Activated naive CD4-positive, alpha-beta T cell treated with anti-CD3 and anti-CD28 coated beads, Interleukin-2, amount 10 ng/mL, durations not matched to agents 7 days and 5 days (primary cell): ENCODE measurements at regions not wholly inside any gene's neighbourhood (a gene's known extent, or its start where the extent isn't known, plus 50 kb on each side); places are given as distances from the start of the nearest gene placed in this dataset.

Experiments used
- CTCF ChIA-PET: fragments of 350-600 bp; sonication (Branson Sonifier 250); formaldehyde crosslinking; loops from one replicate; lab custom pipeline; 2021; ENCODE audit warnings: antibody characterized with exemption; lab: Charles Lee
- DNase-seq: peaks from one replicate; pipeline ENCODE4 v3.0.0-alpha.2; 2020
- H3K27ac Mint-ChIP-seq: one replicate; pipeline ENCODE4 v1.8.0; 2021; ENCODE audit warnings: mild to moderate bottlenecking, moderate library complexity, mixed read lengths
- H3K27me3 Mint-ChIP-seq: one replicate; pipeline ENCODE4 v1.8.0; 2021; ENCODE audit warnings: mild to moderate bottlenecking, mixed read lengths
- H3K36me3 Mint-ChIP-seq: one replicate; pipeline ENCODE4 v1.8.0; 2021; ENCODE audit warnings: mixed read lengths
- H3K4me1 Mint-ChIP-seq: one replicate; pipeline ENCODE4 v1.8.0; 2021; ENCODE audit warnings: mixed read lengths
- H3K4me3 Mint-ChIP-seq: one replicate; pipeline ENCODE4 v1.8.0; 2021; ENCODE audit warnings: mild to moderate bottlenecking, moderate library complexity, mixed read lengths
- H3K9me3 Mint-ChIP-seq: one replicate; pipeline ENCODE4 v1.8.0; 2021; ENCODE audit warnings: mixed read lengths

- DNase-seq = no peak
- Mint-ChIP-seq H3K27me3 (no peaks in the 10 kb centered on the region), H3K9me3 (no peaks in the 10 kb centered on the region), H3K4me1 (no peaks in the 10 kb centered on the region), H3K36me3 (no peaks in the 10 kb centered on the region), H3K4me3 (no peak overlapping the region), H3K27ac (no peak overlapping the region)
- CTCF ChIA-PET = no interaction called here
These were observed 340.0 kb downstream of the SUCLA2 start for GRCh38 chr13:47661076-47661475.

- CTCF ChIA-PET = no interaction called here
- H3K9me3 Mint-ChIP-seq = no peaks in the 10 kb centered on the region
- no peaks in the 10 kb centered on the region for H3K27me3 Mint-ChIP-seq
- no peaks in the 10 kb centered on the region for H3K4me1 Mint-ChIP-seq
- H3K36me3 Mint-ChIP-seq = no peaks in the 10 kb centered on the region
- no peak for DNase-seq
- no peak overlapping the region for H3K27ac Mint-ChIP-seq
- H3K4me3 Mint-ChIP-seq = no peak overlapping the region
These were observed 344.4 kb downstream of the SUCLA2 start for GRCh38 chr13:47656651-47657050.

- no peak for DNase-seq
- Mint-ChIP-seq H3K36me3 (no peaks in the 10 kb centered on the region), H3K4me3 (no peak overlapping the region), H3K27ac (no peak overlapping the region), H3K9me3 (no peaks in the 10 kb centered on the region), H3K4me1 (no peaks in the 10 kb centered on the region), H3K27me3 (no peaks in the 10 kb centered on the region)
- CTCF ChIA-PET = no interaction called here
These were observed 350.9 kb downstream of the SUCLA2 start for GRCh38 chr13:47650209-47650608.

- H3K27ac Mint-ChIP-seq = no peak overlapping the region
- CTCF ChIA-PET = no interaction called here
- no peaks in the 10 kb centered on the region for H3K4me1 Mint-ChIP-seq
- no peak overlapping the region for H3K4me3 Mint-ChIP-seq
- H3K9me3 Mint-ChIP-seq = no peaks in the 10 kb centered on the region
- H3K27me3 Mint-ChIP-seq = no peaks in the 10 kb centered on the region
- no peaks in the 10 kb centered on the region for H3K36me3 Mint-ChIP-seq
- DNase-seq = no peak
These were observed 354.1 kb downstream of the SUCLA2 start for GRCh38 chr13:47647001-47647400.

GRCh38 chr13:47646298-47646697 is 354.8 kb downstream of the SUCLA2 start:
- DNase-seq = no peak
- CTCF ChIA-PET = interaction anchor here (0.5 kb wide), 1 partner anchor 480 kb away, joined by 3 read pairs; no protein-coding TSS in a partner anchor
- H3K27ac Mint-ChIP-seq = no peak overlapping the region
- no peaks in the 10 kb centered on the region for H3K9me3 Mint-ChIP-seq
- no peaks in the 10 kb centered on the region for H3K27me3 Mint-ChIP-seq
- H3K4me3 Mint-ChIP-seq = no peak overlapping the region
- no peaks in the 10 kb centered on the region for H3K4me1 Mint-ChIP-seq
- H3K36me3 Mint-ChIP-seq = no peaks in the 10 kb centered on the region

GRCh38 chr13:47639738-47640447 is 361.2 kb downstream of the SUCLA2 start:
- DNase-seq = no peak
- Mint-ChIP-seq H3K9me3 (peaks cover 3% of the 10 kb centered on the region), H3K27me3 (no peaks in the 10 kb centered on the region), H3K27ac (no peak overlapping the region), H3K4me1 (no peaks in the 10 kb centered on the region), H3K4me3 (no peak overlapping the region), H3K36me3 (no peaks in the 10 kb centered on the region)
- CTCF ChIA-PET = no interaction called here

GRCh38 chr13:47638627-47639026 is 362.4 kb downstream of the SUCLA2 start:
- no peaks in the 10 kb centered on the region for H3K4me1 Mint-ChIP-seq
- H3K27me3 Mint-ChIP-seq = no peaks in the 10 kb centered on the region
- H3K9me3 Mint-ChIP-seq = peaks cover 3% of the 10 kb centered on the region

GRCh38 chr13:47632311-47632710 is 368.8 kb downstream of the SUCLA2 start:
- H3K9me3 Mint-ChIP-seq = peaks cover 5% of the 10 kb centered on the region
- no peak overlapping the region for H3K27ac Mint-ChIP-seq
- H3K27me3 Mint-ChIP-seq = no peaks in the 10 kb centered on the region
- no peaks in the 10 kb centered on the region for H3K4me1 Mint-ChIP-seq
- no peaks in the 10 kb centered on the region for H3K36me3 Mint-ChIP-seq
- no peak for DNase-seq
- no peak overlapping the region for H3K4me3 Mint-ChIP-seq
- CTCF ChIA-PET = no interaction called here

More at GRCh38 chr13:47638627-47639026, 362.4 kb downstream of the SUCLA2 start:
- Mint-ChIP-seq H3K36me3 (no peaks in the 10 kb centered on the region), H3K27ac (no peak overlapping the region), H3K4me3 (no peak overlapping the region)
- no peak for DNase-seq
- CTCF ChIA-PET = no interaction called here

- Mint-ChIP-seq H3K9me3 (peaks cover 2% of the 10 kb centered on the region), H3K4me1 (no peaks in the 10 kb centered on the region), H3K27ac (no peak overlapping the region), H3K27me3 (no peaks in the 10 kb centered on the region), H3K4me3 (no peak overlapping the region), H3K36me3 (no peaks in the 10 kb centered on the region)
- CTCF ChIA-PET = no interaction called here
- no peak for DNase-seq
These were observed 372.4 kb downstream of the SUCLA2 start for GRCh38 chr13:47628666-47629065.

- Mint-ChIP-seq H3K27ac (no peak overlapping the region), H3K36me3 (no peaks in the 10 kb centered on the region), H3K4me1 (no peaks in the 10 kb centered on the region), H3K27me3 (no peaks in the 10 kb centered on the region), H3K4me3 (no peak overlapping the region), H3K9me3 (no peaks in the 10 kb centered on the region)
- CTCF ChIA-PET = no interaction called here
- DNase-seq = no peak
These were observed 377.2 kb downstream of the SUCLA2 start for GRCh38 chr13:47623862-47624261.

GRCh38 chr13:47621931-47622330 is 379.1 kb downstream of the SUCLA2 start:
- Mint-ChIP-seq H3K9me3 (no peaks in the 10 kb centered on the region), H3K27me3 (no peaks in the 10 kb centered on the region), H3K4me3 (no peak overlapping the region), H3K27ac (no peak overlapping the region), H3K4me1 (no peaks in the 10 kb centered on the region), H3K36me3 (no peaks in the 10 kb centered on the region)
- CTCF ChIA-PET = no interaction called here
- no peak for DNase-seq

- no peaks in the 10 kb centered on the region for H3K36me3 Mint-ChIP-seq
- no peaks in the 10 kb centered on the region for H3K27me3 Mint-ChIP-seq
- CTCF ChIA-PET = no interaction called here
- H3K4me3 Mint-ChIP-seq = no peak overlapping the region
- no peak for DNase-seq
- H3K27ac Mint-ChIP-seq = no peak overlapping the region
- no peaks in the 10 kb centered on the region for H3K4me1 Mint-ChIP-seq
- no peaks in the 10 kb centered on the region for H3K9me3 Mint-ChIP-seq
These were observed 389.3 kb downstream of the SUCLA2 start for GRCh38 chr13:47611664-47612288.

- CTCF ChIA-PET = no interaction called here
- H3K4me1 Mint-ChIP-seq = no peaks in the 10 kb centered on the region
- H3K9me3 Mint-ChIP-seq = no peaks in the 10 kb centered on the region
- no peaks in the 10 kb centered on the region for H3K36me3 Mint-ChIP-seq
- H3K27me3 Mint-ChIP-seq = no peaks in the 10 kb centered on the region
- H3K27ac Mint-ChIP-seq = no peak overlapping the region
- no peak for DNase-seq
- H3K4me3 Mint-ChIP-seq = no peak overlapping the region
These were observed 390.4 kb downstream of the SUCLA2 start for GRCh38 chr13:47610687-47611086.

GRCh38 chr13:47603365-47603764 is 397.7 kb downstream of the SUCLA2 start:
- no peak overlapping the region for H3K27ac Mint-ChIP-seq
- no peaks in the 10 kb centered on the region for H3K4me1 Mint-ChIP-seq
- no peak overlapping the region for H3K4me3 Mint-ChIP-seq
- no peak for DNase-seq
- H3K9me3 Mint-ChIP-seq = peaks cover 6% of the 10 kb centered on the region
- H3K36me3 Mint-ChIP-seq = no peaks in the 10 kb centered on the region
- CTCF ChIA-PET = no interaction called here
- no peaks in the 10 kb centered on the region for H3K27me3 Mint-ChIP-seq

GRCh38 chr13:47598340-47598911 is 402.6 kb downstream of the SUCLA2 start:
- no peaks in the 10 kb centered on the region for H3K4me1 Mint-ChIP-seq
- CTCF ChIA-PET = no interaction called here
- no peak for DNase-seq
- peaks cover 4% of the 10 kb centered on the region for H3K9me3 Mint-ChIP-seq
- H3K36me3 Mint-ChIP-seq = no peaks in the 10 kb centered on the region
- H3K4me3 Mint-ChIP-seq = no peak overlapping the region
- no peak overlapping the region for H3K27ac Mint-ChIP-seq
- H3K27me3 Mint-ChIP-seq = no peaks in the 10 kb centered on the region
